ENCODE measurements at regions not wholly inside any gene's neighbourhood (a gene's known extent, or its start where the extent isn't known, plus 50 kb on each side); places are given as distances from the start of the nearest gene placed in this dataset.

- intact Hi-C loops (cut with DNase I) = no loop called here
- Histone ChIP-seq H3K36me3 (no peaks in the 10 kb centered on the region), H3K9me3 (no peaks in the 10 kb centered on the region), H3K27me3 (ENCODE audit: low read depth) (no peaks in the 10 kb centered on the region), H3K4me3 (no peak overlapping the region), H3K27ac (no peak overlapping the region), H3K4me1 (no peaks in the 10 kb centered on the region)
- no peak for DNase-seq
- no peak for ATAC-seq
- TF ChIP-seq CTCF (IDR thresholded peaks at IDR 0.05) = no peak
These were observed 252.6 kb downstream of the TTC32 start for GRCh38 chr2:19649142-19649541.

- no peak for DNase-seq
- H3K36me3 ChIP-seq = no peaks in the 10 kb centered on the region
- intact Hi-C loops (cut with DNase I) = no loop called here
- H3K27me3 ChIP-seq (ENCODE audit: low read depth) = no peaks in the 10 kb centered on the region
- H3K4me3 ChIP-seq = no peak overlapping the region
- ATAC-seq = no peak
- no peak for TF ChIP-seq CTCF (IDR thresholded peaks at IDR 0.05)
- no peaks in the 10 kb centered on the region for H3K4me1 ChIP-seq
- no peak overlapping the region for H3K27ac ChIP-seq
- no peaks in the 10 kb centered on the region for H3K9me3 ChIP-seq
These were observed 253.2 kb downstream of the TTC32 start for GRCh38 chr2:19648583-19648982.

GRCh38 chr2:19646987-19647386, 254.8 kb downstream of the TTC32 start:
- Histone ChIP-seq H3K4me1 (no peaks in the 10 kb centered on the region), H3K4me3 (no peak overlapping the region), H3K36me3 (no peaks in the 10 kb centered on the region), H3K27ac (no peak overlapping the region), H3K9me3 (no peaks in the 10 kb centered on the region), H3K27me3 (ENCODE audit: low read depth) (no peaks in the 10 kb centered on the region)
- no peak for ATAC-seq
- intact Hi-C loops (cut with DNase I) = no loop called here
- DNase-seq = no peak
- TF ChIP-seq CTCF (IDR thresholded peaks at IDR 0.05) = no peak

- intact Hi-C loops (cut with DNase I) = no loop called here
- no peak for TF ChIP-seq CTCF (IDR thresholded peaks at IDR 0.05)
These were observed 257.0 kb downstream of the TTC32 start for GRCh38 chr2:19644763-19645162.

GRCh38 chr2:19643117-19643518, 258.7 kb downstream of the TTC32 start:
- ATAC-seq = no peak
- TF ChIP-seq CTCF (IDR thresholded peaks at IDR 0.05) = no peak
- H3K27me3 ChIP-seq (ENCODE audit: low read depth) = no peaks in the 10 kb centered on the region
- intact Hi-C loops (cut with DNase I) = no loop called here
- no peaks in the 10 kb centered on the region for H3K4me1 ChIP-seq
- H3K9me3 ChIP-seq = no peaks in the 10 kb centered on the region
- no peak overlapping the region for H3K27ac ChIP-seq
- H3K4me3 ChIP-seq = no peak overlapping the region
- no peak for DNase-seq
- H3K36me3 ChIP-seq = no peaks in the 10 kb centered on the region

More at GRCh38 chr2:19644763-19645162, 257.0 kb downstream of the TTC32 start:
- Histone ChIP-seq H3K36me3 (no peaks in the 10 kb centered on the region), H3K27me3 (ENCODE audit: low read depth) (no peaks in the 10 kb centered on the region), H3K4me3 (no peak overlapping the region), H3K9me3 (no peaks in the 10 kb centered on the region), H3K4me1 (no peaks in the 10 kb centered on the region), H3K27ac (no peak overlapping the region)
- DNase-seq (no peak), ATAC-seq (no peak)

- no peak overlapping the region for H3K4me3 ChIP-seq
- DNase-seq = no peak
- no peak overlapping the region for H3K27ac ChIP-seq
- no peaks in the 10 kb centered on the region for H3K36me3 ChIP-seq
- intact Hi-C loops (cut with DNase I) = no loop called here
- no peak for ATAC-seq
- H3K9me3 ChIP-seq = no peaks in the 10 kb centered on the region
- no peaks in the 10 kb centered on the region for H3K4me1 ChIP-seq
- TF ChIP-seq CTCF (IDR thresholded peaks at IDR 0.05) = no peak
- no peaks in the 10 kb centered on the region for H3K27me3 ChIP-seq (ENCODE audit: low read depth)
These were observed 259.3 kb downstream of the TTC32 start for GRCh38 chr2:19642501-19642900.
